A549 (cell line): ENCODE measurements at regions not wholly inside any gene's neighbourhood (a gene's known extent, or its start where the extent isn't known, plus 50 kb on each side); places are given as distances from the start of the nearest gene placed in this dataset.

Experiments
- ATAC-seq, 2 experiments: fragments of 200-7000 bp in 1 of 2; fragments of >200 bp in 1 of 2; cut with Nextera tagmentation in 1 of 2; cut with Tn5 transposase in 1 of 2; 3 replicates each; pipeline versions ENCODE4 v1.8.0 to v1.9.1; 2018 to 2020; ENCODE audit warnings: mild to moderate bottlenecking in 1 of 2, moderate library complexity in 1 of 2
- CTCF ChIA-PET: fragments of 300-600 bp; sonication (Branson Sonifier 250); formaldehyde crosslinking; extraction: SDS; loops from one replicate; lab custom pipeline; 2021; ENCODE audit warnings: antibody characterized with exemption, inconsistent platforms; lab: Yijun Ruan, JAX
- POLR2A ChIA-PET: fragments of 350-600 bp; formaldehyde crosslinking; extraction: SDS; loops from one replicate; lab custom pipeline; 2021; ENCODE audit warnings: antibody characterized with exemption, inconsistent platforms; lab: Yijun Ruan, JAX
- DNase-seq, 2 experiments: peaks; one replicate each; pipeline versions ENCODE4 v3.0.0 to v3.0.0-alpha.2; 2011 to 2016; ENCODE audit warnings: low read depth in 1 of 2, low spot score in 1 of 2
- FAIRE-seq: peaks from 2 replicates; lab custom pipeline; 2011; peaks lifted over from hg19 to GRCh38; lab: Jason Lieb, UNC
- H3K27ac ChIP-seq, 2 experiments: fragments of >200 bp; sonication (Bioruptor Twin); formaldehyde crosslinking; 3 replicates each; pipeline ENCODE4 v1.5.1; 2016 to 2017
- H3K4me1 ChIP-seq: fragments of >200 bp; sonication (Bioruptor Twin); formaldehyde crosslinking; 3 replicates; pipeline ENCODE4 v1.6.1; 2016
- H3K4me2 ChIP-seq: fragments of >200 bp; sonication (Bioruptor Twin); formaldehyde crosslinking; 3 replicates; pipeline ENCODE4 v1.6.1; 2016
- H3K4me3 ChIP-seq: fragments of >200 bp; sonication (Bioruptor Twin); formaldehyde crosslinking; 3 replicates; pipeline ENCODE4 v1.5.1; 2016
- H3K9me3 ChIP-seq: fragments of >200 bp; sonication (Bioruptor Twin); formaldehyde crosslinking; 3 replicates; pipeline ENCODE4 v1.6.1; 2016
- ATOH8 ChIP-seq: fragments of 250-450 bp; sonication (Bioruptor Pico); IDR thresholded peaks from 2 replicates; pipeline ENCODE4 v1.5.0; 2020; ENCODE audit warnings: low read depth, mild to moderate bottlenecking, moderate library complexity
- BHLHE40 ChIP-seq: IDR thresholded peaks from 2 replicates; pipeline ENCODE4 v1.6.1; 2012; ENCODE audit warnings: low read depth, low read length, inconsistent platforms
- CBX2 ChIP-seq: fragments of 200-600 bp; sonication (generic); IDR thresholded peaks from 2 replicates; pipeline ENCODE4 v1.6.1; 2016; ENCODE audit warnings: low read depth, mild to moderate bottlenecking, borderline replicate concordance
- CEBPB ChIP-seq, 2 experiments: fragments of >200 bp in 1 of 2; sonication (Bioruptor Twin) in 1 of 2; formaldehyde crosslinking in 1 of 2; IDR thresholded peaks; 2 replicates each; pipeline ENCODE4 v1.6.1; 2012 to 2016
- CHD4 ChIP-seq: fragments of 200-600 bp; sonication (generic); IDR thresholded peaks from 2 replicates; pipeline ENCODE4 v1.6.1; 2016; ENCODE audit warnings: antibody characterized with exemption, mild to moderate bottlenecking, borderline replicate concordance
- EHMT2 ChIP-seq: fragments of 200-600 bp; sonication (generic); IDR thresholded peaks from 2 replicates; pipeline ENCODE4 v1.6.1; 2016; ENCODE audit warnings: antibody characterized with exemption, low read depth, mild to moderate bottlenecking, moderate library complexity
- ELK1 ChIP-seq: fragments of 150-350 bp; IDR thresholded peaks from 2 replicates; pipeline ENCODE4 v1.6.1; 2014; ENCODE audit warnings: low read depth, mild to moderate bottlenecking, low read length
- FOSL2 ChIP-seq, 2 experiments: fragments of 450-650 bp in 1 of 2; fragments of >200 bp in 1 of 2; sonication (Bioruptor Twin) in 1 of 2; formaldehyde crosslinking; IDR thresholded peaks; 2 replicates each; pipeline versions ENCODE4 v1.5.0 to v1.6.1; 2016 to 2020; ENCODE audit warnings: mild to moderate bottlenecking in 1 of 2, moderate library complexity in 1 of 2
- FOXS1 ChIP-seq: fragments of 250-450 bp; sonication (Bioruptor Pico); IDR thresholded peaks from 2 replicates; pipeline ENCODE4 v1.5.0; 2020; ENCODE audit warnings: mild to moderate bottlenecking, moderate library complexity
- GATA3 ChIP-seq: IDR thresholded peaks from 2 replicates; pipeline ENCODE4 v1.6.1; 2012; ENCODE audit warnings: borderline replicate concordance
- HDAC2 ChIP-seq: fragments of 200-600 bp; sonication (generic); IDR thresholded peaks from 2 replicates; pipeline ENCODE4 v1.6.1; 2016
- HEYL ChIP-seq: fragments of 250-450 bp; sonication (Bioruptor Pico); IDR thresholded peaks from 2 replicates; pipeline ENCODE4 v1.8.0; 2021; ENCODE audit warnings: mild to moderate bottlenecking, moderate library complexity
- HOXB13 ChIP-seq: fragments of 250-450 bp; sonication (Bioruptor Pico); IDR thresholded peaks from 2 replicates; pipeline ENCODE4 v1.5.0; 2020; ENCODE audit warnings: low read depth, mild to moderate bottlenecking, moderate library complexity
- JUN ChIP-seq, 2 experiments: fragments of >200 bp; sonication (Bioruptor Twin); formaldehyde crosslinking; IDR thresholded peaks; 2 replicates in 1 of 2; 3 replicates in 1 of 2; pipeline ENCODE4 v1.6.1; 2016 to 2017
- JUNB ChIP-seq: fragments of >200 bp; sonication (Bioruptor Twin); formaldehyde crosslinking; IDR thresholded peaks from 2 replicates; pipeline ENCODE4 v1.6.1; 2016
- KDM1A ChIP-seq: fragments of 200-600 bp; sonication (generic); IDR thresholded peaks from 2 replicates; pipeline ENCODE4 v1.6.1; 2016; ENCODE audit warnings: low read depth, mild to moderate bottlenecking
- KDM5A ChIP-seq: fragments of 200-600 bp; sonication (generic); IDR thresholded peaks from 2 replicates; pipeline ENCODE4 v1.6.1; 2016; ENCODE audit warnings: antibody characterized with exemption, mild to moderate bottlenecking
- MYC ChIP-seq: IDR thresholded peaks from 2 replicates; pipeline ENCODE4 v1.6.1; 2012; ENCODE audit warnings: mild to moderate bottlenecking, inconsistent platforms, low read length, improper control_type of control experiment, borderline replicate concordance
- POLR2A ChIP-seq: IDR thresholded peaks from 2 replicates; pipeline ENCODE4 v1.6.1; 2012; ENCODE audit warnings: mild to moderate bottlenecking, low read length
- POLR2AphosphoS2 ChIP-seq: conservative IDR thresholded peaks from 2 replicates; pipeline ENCODE4 v1.6.1; 2012; ENCODE audit warnings: low read length, improper control_type of control experiment, inconsistent platforms
- RAD21 ChIP-seq, 2 experiments: fragments of >200 bp in 1 of 2; sonication (Bioruptor Twin) in 1 of 2; formaldehyde crosslinking in 1 of 2; IDR thresholded peaks in 1 of 2; conservative IDR thresholded peaks in 1 of 2; 2 replicates in 1 of 2; 3 replicates in 1 of 2; pipeline ENCODE4 v1.6.1; 2012 to 2018; ENCODE audit warnings: inconsistent platforms in 1 of 2
- SMC3 ChIP-seq: fragments of >200 bp; sonication (Bioruptor Twin); formaldehyde crosslinking; IDR thresholded peaks from 3 replicates; pipeline ENCODE4 v1.6.1; 2018; ENCODE audit warnings: inconsistent platforms
- SREBF2 ChIP-seq: fragments of 450-650 bp; IDR thresholded peaks from 2 replicates; pipeline ENCODE4 v1.6.1; 2014; ENCODE audit warnings: mild to moderate bottlenecking, moderate library complexity
- ZC3H11A ChIP-seq: fragments of 450-650 bp; IDR thresholded peaks from 2 replicates; pipeline ENCODE4 v1.6.1; 2014; ENCODE audit warnings: antibody characterized with exemption, mild to moderate bottlenecking
- ZSCAN20 ChIP-seq: fragments of 250-450 bp; sonication (Bioruptor Pico); IDR thresholded peaks from 2 replicates; pipeline ENCODE4 v1.8.0; 2022; ENCODE audit warnings: mild to moderate bottlenecking, moderate library complexity
- WGBS: methylation state at CpG from one replicate; pipeline ENCODE4 v1.1.6; 2017; ENCODE audit errors: missing lambda C conversion rate; 5-methylcytosine and 5-hydroxymethylcytosine counted together
- TF ChIP-seq, protein P1 (sequence below): fragments of 450-650 bp; IDR thresholded peaks from 2 replicates; pipeline ENCODE4 v1.6.1; 2014; ENCODE audit warnings: antibody characterized with exemption
- TF ChIP-seq, protein P2 (sequence below): IDR thresholded peaks from 2 replicates; pipeline ENCODE4 v1.6.1; 2012
- TF ChIP-seq, protein P3 (sequence below): fragments of >200 bp; sonication (Bioruptor Twin); formaldehyde crosslinking; IDR thresholded peaks from 3 replicates; pipeline ENCODE4 v1.5.1; 2016

DNA sequence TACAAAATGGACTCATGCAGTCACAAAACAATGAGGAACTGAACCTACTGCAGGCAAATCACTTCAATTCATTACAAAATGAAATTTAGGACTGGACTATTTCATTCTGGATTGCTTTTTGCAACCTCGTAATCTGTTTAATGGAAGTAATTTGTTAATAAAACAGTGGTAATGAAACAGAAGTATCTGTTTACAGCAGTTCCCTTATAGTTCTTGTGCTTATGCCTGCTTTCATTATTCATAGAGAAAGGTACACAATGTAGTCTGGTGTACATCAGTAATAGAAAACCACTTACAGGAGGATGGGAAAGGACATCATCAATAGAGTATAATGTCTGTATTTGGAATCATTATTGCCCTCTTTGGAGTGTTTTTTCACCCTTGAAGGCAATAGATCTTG is 389.2 kb upstream of the NUDT12 start:
- TF ChIP-seq ATOH8 (CRISPR knock-in tag): no peak
- TF ChIP-seq SMC3: no peak
- TF ChIP-seq CEBPB (IDR thresholded peaks at IDR 0.05): no peak
- TF ChIP-seq CBX2: no peak
- TF ChIP-seq KDM1A: no peak
- TF ChIP-seq POLR2A: no peak
- TF ChIP-seq HEYL (CRISPR knock-in tag): no peak
- 63% methylated on average over 1 of the region's 1 CpG for WGBS
- no peaks in the 10 kb centered on the region for H3K4me1 ChIP-seq
- no peak overlapping the region for H3K27ac ChIP-seq
- H3K4me2 ChIP-seq: no peak overlapping the region
- POLR2A ChIA-PET: no interaction called here
- ATAC-seq: no peak
- H3K9me3 ChIP-seq: no peaks in the 10 kb centered on the region
- no peak for FAIRE-seq
- no peak overlapping the region for H3K4me3 ChIP-seq
- DNase-seq: no peak
- CTCF ChIA-PET: no interaction called here

DNA sequence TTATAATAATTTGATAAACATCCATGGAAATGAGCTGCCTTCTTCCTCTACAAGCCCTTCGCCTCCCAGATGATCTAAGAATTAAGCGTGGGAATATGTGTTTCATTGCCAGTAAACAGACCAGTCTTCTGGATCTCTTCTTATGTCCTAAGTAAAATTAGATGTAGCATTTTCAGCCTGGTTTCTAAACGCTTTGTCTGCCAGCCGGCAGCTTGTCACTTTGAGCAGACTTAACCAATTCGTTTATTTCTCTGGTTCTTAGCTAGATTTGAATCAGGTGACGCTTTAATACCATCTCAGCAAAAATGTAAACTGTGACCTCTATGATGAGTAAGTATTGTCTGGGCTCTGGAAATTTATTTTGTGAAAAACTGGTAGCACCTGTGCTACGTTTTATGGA is 380.6 kb upstream of the NUDT12 start:
- FAIRE-seq: no peak
- WGBS: 58% methylated on average over 7 of the region's 7 CpGs

GRCh38 chr5:103942587-103943186 is 380.1 kb upstream of the NUDT12 start:
- H3K4me3 ChIP-seq: no peak overlapping the region
- TF ChIP-seq FOSL2 (IDR thresholded peaks at IDR 0.05) (no peak), FOSL2 (CRISPR knock-in tag; IDR thresholded peaks at IDR 0.05) (no peak), HOXB13 (CRISPR knock-in tag) (no peak), FOXS1 (no peak), POLR2AphosphoS2 (no peak), BHLHE40 (no peak), ZC3H11A (no peak), EHMT2 (no peak), HDAC2 (no peak), CEBPB (IDR thresholded peaks at IDR 0.05) (no peak), KDM1A (no peak), SREBF2 (no peak), MYC (no peak)
- TF ChIP-seq, protein P1, sequence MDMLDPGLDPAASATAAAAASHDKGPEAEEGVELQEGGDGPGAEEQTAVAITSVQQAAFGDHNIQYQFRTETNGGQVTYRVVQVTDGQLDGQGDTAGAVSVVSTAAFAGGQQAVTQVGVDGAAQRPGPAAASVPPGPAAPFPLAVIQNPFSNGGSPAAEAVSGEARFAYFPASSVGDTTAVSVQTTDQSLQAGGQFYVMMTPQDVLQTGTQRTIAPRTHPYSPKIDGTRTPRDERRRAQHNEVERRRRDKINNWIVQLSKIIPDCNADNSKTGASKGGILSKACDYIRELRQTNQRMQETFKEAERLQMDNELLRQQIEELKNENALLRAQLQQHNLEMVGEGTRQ: no peak
- TF ChIP-seq, protein P2, sequence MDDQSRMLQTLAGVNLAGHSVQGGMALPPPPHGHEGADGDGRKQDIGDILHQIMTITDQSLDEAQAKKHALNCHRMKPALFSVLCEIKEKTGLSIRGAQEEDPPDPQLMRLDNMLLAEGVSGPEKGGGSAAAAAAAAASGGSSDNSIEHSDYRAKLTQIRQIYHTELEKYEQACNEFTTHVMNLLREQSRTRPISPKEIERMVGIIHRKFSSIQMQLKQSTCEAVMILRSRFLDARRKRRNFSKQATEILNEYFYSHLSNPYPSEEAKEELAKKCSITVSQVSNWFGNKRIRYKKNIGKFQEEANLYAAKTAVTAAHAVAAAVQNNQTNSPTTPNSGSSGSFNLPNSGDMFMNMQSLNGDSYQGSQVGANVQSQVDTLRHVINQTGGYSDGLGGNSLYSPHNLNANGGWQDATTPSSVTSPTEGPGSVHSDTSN: no peak
- DNase-seq (no peak), ATAC-seq (no peak), FAIRE-seq (no peak)
- H3K4me2 ChIP-seq: no peak overlapping the region
- ChIA-PET POLR2A (no interaction called here), CTCF (interaction anchor here (1.0 kb wide), 1 partner anchor 63 kb away, joined by 3 read pairs; no protein-coding TSS in a partner anchor)
- H3K9me3 ChIP-seq: no peaks in the 10 kb centered on the region
- H3K4me1 ChIP-seq: no peaks in the 10 kb centered on the region
- WGBS: 28% methylated on average over 6 of the region's 6 CpGs
- H3K27ac ChIP-seq: no peak overlapping the region

More for the DNA sequence above, 380.6 kb upstream of the NUDT12 start:
- ATAC-seq (no peak), DNase-seq (no peak)
- Histone ChIP-seq H3K4me3 (no peak overlapping the region), H3K4me1 (no peaks in the 10 kb centered on the region), H3K27ac (no peak overlapping the region), H3K4me2 (no peak overlapping the region), H3K9me3 (no peaks in the 10 kb centered on the region)
- CTCF ChIA-PET: interaction anchor here (1.0 kb wide), 1 partner anchor 63 kb away, joined by 3 read pairs; no protein-coding TSS in a partner anchor
- no peak for TF ChIP-seq JUNB
- TF ChIP-seq, protein P3, sequence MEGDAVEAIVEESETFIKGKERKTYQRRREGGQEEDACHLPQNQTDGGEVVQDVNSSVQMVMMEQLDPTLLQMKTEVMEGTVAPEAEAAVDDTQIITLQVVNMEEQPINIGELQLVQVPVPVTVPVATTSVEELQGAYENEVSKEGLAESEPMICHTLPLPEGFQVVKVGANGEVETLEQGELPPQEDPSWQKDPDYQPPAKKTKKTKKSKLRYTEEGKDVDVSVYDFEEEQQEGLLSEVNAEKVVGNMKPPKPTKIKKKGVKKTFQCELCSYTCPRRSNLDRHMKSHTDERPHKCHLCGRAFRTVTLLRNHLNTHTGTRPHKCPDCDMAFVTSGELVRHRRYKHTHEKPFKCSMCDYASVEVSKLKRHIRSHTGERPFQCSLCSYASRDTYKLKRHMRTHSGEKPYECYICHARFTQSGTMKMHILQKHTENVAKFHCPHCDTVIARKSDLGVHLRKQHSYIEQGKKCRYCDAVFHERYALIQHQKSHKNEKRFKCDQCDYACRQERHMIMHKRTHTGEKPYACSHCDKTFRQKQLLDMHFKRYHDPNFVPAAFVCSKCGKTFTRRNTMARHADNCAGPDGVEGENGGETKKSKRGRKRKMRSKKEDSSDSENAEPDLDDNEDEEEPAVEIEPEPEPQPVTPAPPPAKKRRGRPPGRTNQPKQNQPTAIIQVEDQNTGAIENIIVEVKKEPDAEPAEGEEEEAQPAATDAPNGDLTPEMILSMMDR: no peak
- no peak for TF ChIP-seq GATA3
- no peak for TF ChIP-seq CHD4
- no peak for TF ChIP-seq ZSCAN20 (CRISPR knock-in tag)
- no peak for TF ChIP-seq RAD21 (conservative IDR thresholded peaks at IDR 0.05 in 1 of 2, IDR thresholded peaks at IDR 0.05 in 1 of 2)
- TF ChIP-seq JUN (IDR thresholded peaks at IDR 0.05): no peak
- TF ChIP-seq ATOH8 (CRISPR knock-in tag): no peak
- no peak for TF ChIP-seq ELK1
- TF ChIP-seq KDM5A: no peak
- TF ChIP-seq ZC3H11A: no peak
- POLR2A ChIA-PET: no interaction called here
